ENCODE measurements at regions not wholly inside any gene's neighbourhood (a gene's known extent, or its start where the extent isn't known, plus 50 kb on each side); places are given as distances from the start of the nearest gene placed in this dataset.

- H3K4me3 Mint-ChIP-seq: no peak overlapping the region
- peaks cover 4% of the 10 kb centered on the region for H3K9me3 Mint-ChIP-seq
- DNase-seq (ENCODE audit: low spot score) (no peak), ATAC-seq (no peak)
- ChIA-PET POLR2A (interaction anchor here (0.6 kb wide), 1 partner anchor 355 kb away, joined by 3 read pairs; no protein-coding TSS in a partner anchor), CTCF (no interaction called here)
- H3K27ac Mint-ChIP-seq: no peak overlapping the region
- peaks cover 6% of the 10 kb centered on the region for H3K4me1 Mint-ChIP-seq
- H3K36me3 Mint-ChIP-seq: peaks cover 3% of the 10 kb centered on the region; the same call in 1 of the 2 replicates
- H3K27me3 Mint-ChIP-seq (ENCODE audit: low read depth): no peaks in the 10 kb centered on the region
- TF ChIP-seq ERG (CRISPR knock-in tag; IDR thresholded peaks at IDR 0.05): no peak
Measured at GRCh38 chr5:164000241-164000640, 494.8 kb downstream of the MAT2B start.

GRCh38 chr5:164000819-164001218 lies 495.4 kb downstream of the MAT2B start:
- CTCF ChIA-PET: no interaction called here

More at GRCh38 chr5:164000819-164001218, 495.4 kb downstream of the MAT2B start:
- POLR2A ChIA-PET: no interaction called here
- ATAC-seq (no peak), DNase-seq (ENCODE audit: low spot score) (no peak)
- Mint-ChIP-seq H3K9me3 (peaks cover 4% of the 10 kb centered on the region), H3K27me3 (ENCODE audit: low read depth) (no peaks in the 10 kb centered on the region), H3K4me3 (no peak overlapping the region), H3K4me1 (peaks cover 6% of the 10 kb centered on the region), H3K27ac (no peak overlapping the region), H3K36me3 (peaks cover 3% of the 10 kb centered on the region; the same call in 1 of the 2 replicates)
- TF ChIP-seq NFATC4 (CRISPR knock-in tag; IDR thresholded peaks at IDR 0.05) (no peak), ZNF281 (CRISPR knock-in tag; IDR thresholded peaks at IDR 0.05) (no peak), PRRX2 (CRISPR knock-in tag; IDR thresholded peaks at IDR 0.05) (no peak), CREB1 (CRISPR knock-in tag; IDR thresholded peaks at IDR 0.05) (no peak), ZNF423 (CRISPR knock-in tag; IDR thresholded peaks at IDR 0.05) (no peak), ZNF138 (CRISPR knock-in tag; conservative IDR thresholded peaks at IDR 0.05) (no peak), ELF4 (CRISPR knock-in tag; IDR thresholded peaks at IDR 0.05; ENCODE audit: low read depth) (no peak), HMGXB4 (CRISPR knock-in tag; IDR thresholded peaks at IDR 0.05) (no peak), ZNF532 (CRISPR knock-in tag; IDR thresholded peaks at IDR 0.05; ENCODE audit: borderline replicate concordance) (no peak), AR (CRISPR knock-in tag; IDR thresholded peaks at IDR 0.05) (no peak), MLX (CRISPR knock-in tag; IDR thresholded peaks at IDR 0.05) (no peak), TP53 (CRISPR knock-in tag; IDR thresholded peaks at IDR 0.05) (no peak)
